GM12878 (cell line): ENCODE measurements at regions not wholly inside any gene's neighbourhood (a gene's known extent, or its start where the extent isn't known, plus 50 kb on each side); places are given as distances from the start of the nearest gene placed in this dataset.

Experiments used
- ATAC-seq: fragments of 200-7000 bp; cut with Tn5 transposase; 3 replicates; pipeline ENCODE4 v1.9.1; 2020; ENCODE audit warnings: mild to moderate bottlenecking, moderate library complexity
- BruUV-seq: library from RNA; stranded (reverse); fragments of 400-500 nt; replicated peaks from 2 replicates; lab custom pipeline; 2021; lab: Mats Ljungman, UMichigan
- CTCF ChIA-PET: fragments of 300-600 bp; sonication (Branson Sonifier 250); formaldehyde crosslinking; extraction: SDS; loops from one replicate; lab custom pipeline; 2021; ENCODE audit warnings: inconsistent platforms; lab: Yijun Ruan, JAX
- POLR2A ChIA-PET: fragments of 350-600 bp; formaldehyde crosslinking; extraction: SDS; loops from one replicate; lab custom pipeline; 2021; ENCODE audit warnings: inconsistent platforms; lab: Charles Lee
- RAD21 ChIA-PET: fragments of 300-600 bp; sonication (Branson Sonifier 250); formaldehyde crosslinking; loops from one replicate; lab custom pipeline; 2023; ENCODE audit warnings: antibody characterized with exemption; ENCODE audit not compliant: unreplicated experiment; lab: Charles Lee
- SMC1A ChIA-PET: fragments of 300-600 bp; sonication (Branson Sonifier 250); formaldehyde crosslinking; loops from one replicate; lab custom pipeline; 2023; ENCODE audit not compliant: unreplicated experiment, uncharacterized antibody; lab: Charles Lee
- DNase-seq: peaks from one replicate; pipeline ENCODE4 v3.0.0-alpha.2; 2011; ENCODE audit warnings: low read depth, low spot score
- FAIRE-seq: peaks from 3 replicates; lab custom pipeline; 2011; peaks lifted over from hg19 to GRCh38; lab: Jason Lieb, UNC
- H2AFZ ChIP-seq: 2 replicates; pipeline ENCODE4 v1.6.0; 2011; ENCODE audit warnings: low read depth, low read length, control low read depth; ENCODE audit not compliant: control insufficient read depth
- H3K27ac ChIP-seq: 2 replicates; pipeline ENCODE4 v1.5.1; 2011; ENCODE audit warnings: control low read depth; ENCODE audit not compliant: control insufficient read depth, insufficient read depth
- H3K27me3 ChIP-seq, 2 experiments: replicated peaks in 1 of 2; 2 replicates each; pipeline versions ENCODE4 v1.6.0 to v1.6.1; 2011; ENCODE audit warnings: low read length in 1 of 2; ENCODE audit not compliant: control insufficient read depth in 2 of 2, insufficient read depth in 2 of 2
- H3K36me3 ChIP-seq, 2 experiments: 2 replicates each; pipeline ENCODE4 v1.5.1; 2011; ENCODE audit warnings: low read length in 1 of 2; ENCODE audit not compliant: control insufficient read depth in 2 of 2, insufficient read depth in 2 of 2
- H3K4me1 ChIP-seq: 2 replicates; pipeline ENCODE4 v1.6.1; 2011; ENCODE audit warnings: mild to moderate bottlenecking, low read length, moderate library complexity, mixed read lengths; ENCODE audit not compliant: control insufficient read depth, insufficient read depth
- H3K4me2 ChIP-seq: 2 replicates; pipeline ENCODE4 v1.6.0; 2011; ENCODE audit warnings: control low read depth; ENCODE audit not compliant: control insufficient read depth, insufficient read depth
- H3K4me3 ChIP-seq: fragments of 200-600 bp; sonication (generic); 2 replicates; pipeline ENCODE4 v1.5.1; 2016
- H3K79me2 ChIP-seq: 2 replicates; pipeline ENCODE4 v1.6.0; 2011; ENCODE audit warnings: low read length; ENCODE audit not compliant: control insufficient read depth, insufficient read depth
- H3K9ac ChIP-seq: 2 replicates; pipeline ENCODE4 v1.8.0; 2011; ENCODE audit warnings: low read length, control low read depth, mixed read lengths; ENCODE audit not compliant: control insufficient read depth, insufficient read depth
- H3K9me3 ChIP-seq: replicated peaks from 3 replicates; pipeline ENCODE4 v1.5.1; 2011; ENCODE audit warnings: mild to moderate bottlenecking, low read length; ENCODE audit not compliant: control insufficient read depth, insufficient read depth
- H4K20me1 ChIP-seq: 2 replicates; pipeline ENCODE4 v1.6.0; 2011; ENCODE audit not compliant: control insufficient read depth, insufficient read depth
- ATF2 ChIP-seq: IDR thresholded peaks from 2 replicates; pipeline ENCODE4 v1.6.1; 2012; ENCODE audit warnings: low read length, inconsistent platforms
- ATF7 ChIP-seq: fragments of 450-650 bp; IDR thresholded peaks from 2 replicates; pipeline ENCODE4 v1.6.1; 2016; ENCODE audit warnings: low read depth, mild to moderate bottlenecking
- CREB1 ChIP-seq: IDR thresholded peaks from 2 replicates; pipeline ENCODE4 v1.6.1; 2012; ENCODE audit warnings: low read depth, mild to moderate bottlenecking, inconsistent platforms
- CREM ChIP-seq: IDR thresholded peaks from 2 replicates; pipeline ENCODE4 v1.6.1; 2014; ENCODE audit warnings: antibody characterized with exemption, low read depth
- FOS ChIP-seq: IDR thresholded peaks from 3 replicates; pipeline ENCODE4 v1.6.1; 2011; ENCODE audit warnings: borderline replicate concordance; ENCODE audit not compliant: insufficient read length; ENCODE audit errors: extremely low read depth
- IKZF2 ChIP-seq, 2 experiments: fragments of 450-650 bp; IDR thresholded peaks; 2 replicates each; pipeline ENCODE4 v1.6.1; 2017; ENCODE audit warnings: mild to moderate bottlenecking in 2 of 2, moderate library complexity in 2 of 2
- MEF2A ChIP-seq: IDR thresholded peaks from 2 replicates; pipeline ENCODE4 v1.6.1; 2011; ENCODE audit warnings: low read depth, mild to moderate bottlenecking, low read length, moderate library complexity; ENCODE audit not compliant: insufficient read depth
- RELB ChIP-seq: fragments of 450-650 bp; IDR thresholded peaks from 2 replicates; pipeline ENCODE4 v1.6.1; 2017; ENCODE audit warnings: low read depth, mild to moderate bottlenecking, moderate library complexity
- RFX5 ChIP-seq: IDR thresholded peaks from 2 replicates; pipeline ENCODE4 v1.6.1; 2011; ENCODE audit warnings: low read depth, low read length, improper control_type of control experiment
- RUNX3 ChIP-seq: IDR thresholded peaks from 2 replicates; pipeline ENCODE4 v1.6.1; 2012; ENCODE audit warnings: low read length, inconsistent platforms
- SMARCA5 ChIP-seq: fragments of 450-650 bp; IDR thresholded peaks from 2 replicates; pipeline ENCODE4 v1.6.1; 2017; ENCODE audit warnings: mild to moderate bottlenecking
- SMC3 ChIP-seq: IDR thresholded peaks from 2 replicates; pipeline ENCODE4 v1.6.1; 2011; ENCODE audit warnings: low read length, improper control_type of control experiment, borderline replicate concordance
- SUZ12 ChIP-seq: fragments of 200-600 bp; sonication (generic); IDR thresholded peaks from one replicate; pipeline ENCODE4 v1.6.1; 2018; ENCODE audit warnings: antibody characterized with exemption, mild to moderate bottlenecking; ENCODE audit not compliant: unreplicated experiment
- ZBTB4 ChIP-seq: fragments of 450-650 bp; formaldehyde crosslinking; IDR thresholded peaks from 2 replicates; pipeline ENCODE4 v1.4.0; 2022; ENCODE audit warnings: mild to moderate bottlenecking, moderate library complexity
- ZNF622 ChIP-seq: fragments of 450-650 bp; IDR thresholded peaks from 2 replicates; pipeline ENCODE4 v1.6.1; 2017; ENCODE audit warnings: mild to moderate bottlenecking, inconsistent platforms
- WGBS: methylation state at CpG from one replicate; pipeline ENCODE4 v1.1.6; 2016; ENCODE audit warnings: low lambda C conversion rate; ENCODE audit not compliant: insufficient replicate concordance, insufficient coverage; ENCODE audit errors: missing lambda C conversion rate; 5-methylcytosine and 5-hydroxymethylcytosine counted together
- in situ Hi-C: fragments of 300-500 bp; cut with MboI; formaldehyde crosslinking; loops from 9 replicates; pipeline ENCODE4 v1.14.3; 2018; ENCODE audit warnings: mixed read lengths
- intact Hi-C: fragments of 100-400 bp; cut with micrococcal nuclease; formaldehyde crosslinking; loops from one replicate; pipeline ENCODE4 v1.14.2; 2022; ENCODE audit not compliant: unreplicated experiment
- TF ChIP-seq, protein P1 (sequence below): fragments of 450-650 bp; IDR thresholded peaks from 2 replicates; pipeline ENCODE4 v1.6.1; 2016; ENCODE audit warnings: mild to moderate bottlenecking

- ATAC-seq (peak; percentile 57), FAIRE-seq (peak; percentile 7), DNase-seq (no peak)
- Histone ChIP-seq H3K27ac (peak overlapping the region; percentile 2; the same call in 1 of the 2 replicates), H3K9me3 (no peaks in the 10 kb centered on the region), H3K27me3 (0 out of 4 replicates have a peak, but pooled peaks cover 0 to 3% of the 10 kb centered on the region in 2 experiments), H3K36me3 (no peaks in the 10 kb centered on the region), H3K4me1 (peaks cover 4% of the 10 kb centered on the region), H2AFZ (peak overlapping the region; percentile 41), H3K9ac (no peak overlapping the region), H3K4me2 (peak overlapping the region; percentile 12), H3K4me3 (no peak overlapping the region), H3K79me2 (no peaks in the 10 kb centered on the region), H4K20me1 (no peaks in the 10 kb centered on the region)
- under 1% methylated on average over 7 of the region's 7 CpGs for WGBS
- ChIA-PET RAD21 (interaction anchor here (1.6 kb wide), 1 partner anchor 13 kb away, joined by 5 read pairs; no protein-coding TSS in a partner anchor), SMC1A (interaction anchor here (0.8 to 1.4 kb wide), 5 partner anchors 16 to 24 kb away, joined by 3 to 6 read pairs (median 4); no protein-coding TSS in a partner anchor), CTCF (interaction anchor here (1.0 kb wide), 2 partner anchors 28 to 30 kb away, joined by 3 read pairs; no protein-coding TSS in a partner anchor), POLR2A (interaction anchor here (2.1 kb wide), 1 partner anchor 14 kb away, joined by 9 read pairs; no protein-coding TSS in a partner anchor)
- intact Hi-C loops (no loop called here), in situ Hi-C loops (loop anchor here (25.0 kb wide), 1 partner anchor 884 kb away; no protein-coding TSS in a partner anchor)
- BruUV-seq = no TSS peak
- TF ChIP-seq, protein P1, sequence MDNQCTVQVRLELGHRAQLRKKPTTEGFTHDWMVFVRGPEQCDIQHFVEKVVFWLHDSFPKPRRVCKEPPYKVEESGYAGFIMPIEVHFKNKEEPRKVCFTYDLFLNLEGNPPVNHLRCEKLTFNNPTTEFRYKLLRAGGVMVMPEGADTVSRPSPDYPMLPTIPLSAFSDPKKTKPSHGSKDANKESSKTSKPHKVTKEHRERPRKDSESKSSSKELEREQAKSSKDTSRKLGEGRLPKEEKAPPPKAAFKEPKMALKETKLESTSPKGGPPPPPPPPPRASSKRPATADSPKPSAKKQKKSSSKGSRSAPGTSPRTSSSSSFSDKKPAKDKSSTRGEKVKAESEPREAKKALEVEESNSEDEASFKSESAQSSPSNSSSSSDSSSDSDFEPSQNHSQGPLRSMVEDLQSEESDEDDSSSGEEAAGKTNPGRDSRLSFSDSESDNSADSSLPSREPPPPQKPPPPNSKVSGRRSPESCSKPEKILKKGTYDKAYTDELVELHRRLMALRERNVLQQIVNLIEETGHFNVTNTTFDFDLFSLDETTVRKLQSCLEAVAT = no peak
- TF ChIP-seq FOS (no peak), SUZ12 (no peak), RELB (peak; percentile 39; the same call in 1 of the 2 replicates), SMARCA5 (no peak), RUNX3 (peak; percentile 61), CREM (peak; percentile 44; the same call in 1 of the 2 replicates), SMC3 (no peak), ATF7 (peak; percentile 58; the same call in 1 of the 2 replicates), IKZF2 (IDR thresholded peaks at IDR 0.05) (peak; percentile 18 to 36; a peak in 1 of 4 replicates), ATF2 (0 out of 2 replicates have a peak, but pooled peaks have one; percentile 29), RFX5 (no peak), MEF2A (0 out of 2 replicates have a peak, but pooled peaks have one; percentile 30), ZBTB4 (CRISPR knock-in tag) (no peak), CREB1 (no peak), ZNF622 (no peak)
Observed at GRCh38 chrX:45771560-45772340, 571.1 kb upstream of the DIPK2B start.
